SJCRH30 (cell line): ENCODE measurements at regions not wholly inside any gene's neighbourhood (a gene's known extent, or its start where the extent isn't known, plus 50 kb on each side); places are given as distances from the start of the nearest gene placed in this dataset.

ENCODE experiments used
- DNase-seq, 2 experiments: peaks; one replicate each; pipeline ENCODE4 v3.0.0-alpha.2; 2015 to 2020
- H3K27ac ChIP-seq: fragments of 250-450 bp; sonication (Bioruptor Pico); 2 replicates; pipeline ENCODE4 v1.5.1; 2020; ENCODE audit warnings: mild to moderate bottlenecking, moderate library complexity
- H3K27me3 ChIP-seq: fragments of 250-450 bp; sonication (Bioruptor Pico); 2 replicates; pipeline ENCODE4 v1.5.1; 2020; ENCODE audit warnings: mild to moderate bottlenecking, moderate library complexity
- H3K36me3 ChIP-seq: fragments of 250-450 bp; sonication (Bioruptor Pico); 2 replicates; pipeline ENCODE4 v1.5.1; 2020; ENCODE audit warnings: mild to moderate bottlenecking, moderate library complexity
- H3K4me1 ChIP-seq: fragments of 250-450 bp; sonication (Bioruptor Pico); 2 replicates; pipeline ENCODE4 v1.5.1; 2020; ENCODE audit warnings: mild to moderate bottlenecking, moderate library complexity
- H3K4me3 ChIP-seq: fragments of 250-450 bp; sonication (Bioruptor Pico); 2 replicates; pipeline ENCODE4 v1.5.1; 2020; ENCODE audit warnings: mild to moderate bottlenecking, moderate library complexity
- H3K9me3 ChIP-seq: fragments of 250-450 bp; sonication (Bioruptor Pico); replicated peaks from 2 replicates; pipeline ENCODE4 v1.5.1; 2020; ENCODE audit warnings: mild to moderate bottlenecking, moderate library complexity

- Histone ChIP-seq H3K4me1 (no peaks in the 10 kb centered on the region), H3K27me3 (no peaks in the 10 kb centered on the region), H3K9me3 (no peaks in the 10 kb centered on the region), H3K36me3 (no peaks in the 10 kb centered on the region), H3K27ac (no peak overlapping the region), H3K4me3 (no peak overlapping the region)
- no peak for DNase-seq
Observed at GRCh38 chr4:24078347-24078962, 188.6 kb upstream of the PPARGC1A start.

GRCh38 chr4:24076811-24077210 is 187.0 kb upstream of the PPARGC1A start:
- no peak for DNase-seq
- Histone ChIP-seq H3K27ac (no peak overlapping the region), H3K27me3 (no peaks in the 10 kb centered on the region), H3K36me3 (no peaks in the 10 kb centered on the region), H3K9me3 (no peaks in the 10 kb centered on the region), H3K4me3 (no peak overlapping the region), H3K4me1 (no peaks in the 10 kb centered on the region)

- Histone ChIP-seq H3K9me3 (no peaks in the 10 kb centered on the region), H3K4me1 (no peaks in the 10 kb centered on the region), H3K27me3 (no peaks in the 10 kb centered on the region), H3K4me3 (no peak overlapping the region), H3K27ac (no peak overlapping the region), H3K36me3 (no peaks in the 10 kb centered on the region)
- no peak for DNase-seq
Observed at GRCh38 chr4:24073948-24074347, 184.1 kb upstream of the PPARGC1A start.

- Histone ChIP-seq H3K4me3 (no peak overlapping the region), H3K27me3 (no peaks in the 10 kb centered on the region), H3K27ac (no peak overlapping the region), H3K9me3 (no peaks in the 10 kb centered on the region), H3K36me3 (no peaks in the 10 kb centered on the region), H3K4me1 (peaks cover 4% of the 10 kb centered on the region; the same call in 1 of the 2 replicates)
- DNase-seq: no peak
Observed at GRCh38 chr4:24071612-24072372, 181.9 kb upstream of the PPARGC1A start.

- Histone ChIP-seq H3K27ac (no peak overlapping the region), H3K4me1 (peaks cover 4% of the 10 kb centered on the region; the same call in 1 of the 2 replicates), H3K9me3 (no peaks in the 10 kb centered on the region), H3K27me3 (no peaks in the 10 kb centered on the region), H3K4me3 (no peak overlapping the region), H3K36me3 (no peaks in the 10 kb centered on the region)
- DNase-seq: no peak
Observed at GRCh38 chr4:24070117-24070516, 180.3 kb upstream of the PPARGC1A start.

GRCh38 chr4:24067367-24068193 is 177.7 kb upstream of the PPARGC1A start:
- Histone ChIP-seq H3K9me3 (no peaks in the 10 kb centered on the region), H3K27me3 (no peaks in the 10 kb centered on the region), H3K27ac (no peak overlapping the region), H3K4me3 (no peak overlapping the region), H3K4me1 (peaks cover 4% of the 10 kb centered on the region; the same call in 1 of the 2 replicates), H3K36me3 (no peaks in the 10 kb centered on the region)
- peak; percentile 61 to 73 for DNase-seq

- Histone ChIP-seq H3K27ac (no peak overlapping the region), H3K27me3 (no peaks in the 10 kb centered on the region), H3K36me3 (no peaks in the 10 kb centered on the region), H3K4me1 (peaks cover 4% of the 10 kb centered on the region; the same call in 1 of the 2 replicates), H3K9me3 (no peaks in the 10 kb centered on the region), H3K4me3 (no peak overlapping the region)
- DNase-seq: no peak
Observed at GRCh38 chr4:24065974-24066373, 176.1 kb upstream of the PPARGC1A start.

- Histone ChIP-seq H3K4me1 (peaks cover 4% of the 10 kb centered on the region; the same call in 1 of the 2 replicates), H3K4me3 (no peak overlapping the region), H3K9me3 (no peaks in the 10 kb centered on the region), H3K27ac (no peak overlapping the region), H3K27me3 (no peaks in the 10 kb centered on the region), H3K36me3 (no peaks in the 10 kb centered on the region)
- no peak for DNase-seq
Observed at GRCh38 chr4:24063731-24064130, 173.9 kb upstream of the PPARGC1A start.

- H3K36me3 ChIP-seq: no peaks in the 10 kb centered on the region
- no peaks in the 10 kb centered on the region for H3K9me3 ChIP-seq
- no peak overlapping the region for H3K4me3 ChIP-seq
- no peak overlapping the region for H3K27ac ChIP-seq
- no peaks in the 10 kb centered on the region for H3K4me1 ChIP-seq
- no peak for DNase-seq
- H3K27me3 ChIP-seq: no peaks in the 10 kb centered on the region
Observed at GRCh38 chr4:24060932-24061331, 171.1 kb upstream of the PPARGC1A start.

GRCh38 chr4:24059839-24060238 is 170.0 kb upstream of the PPARGC1A start:
- no peak overlapping the region for H3K4me3 ChIP-seq
- no peaks in the 10 kb centered on the region for H3K9me3 ChIP-seq
- no peaks in the 10 kb centered on the region for H3K36me3 ChIP-seq
- H3K4me1 ChIP-seq: no peaks in the 10 kb centered on the region
- H3K27me3 ChIP-seq: no peaks in the 10 kb centered on the region
- no peak overlapping the region for H3K27ac ChIP-seq
- DNase-seq: no peak

GRCh38 chr4:24057915-24058559 is 168.2 kb upstream of the PPARGC1A start:
- Histone ChIP-seq H3K27ac (no peak overlapping the region), H3K27me3 (no peaks in the 10 kb centered on the region), H3K4me3 (no peak overlapping the region), H3K4me1 (no peaks in the 10 kb centered on the region), H3K9me3 (no peaks in the 10 kb centered on the region), H3K36me3 (no peaks in the 10 kb centered on the region)
- DNase-seq: no peak

- no peak overlapping the region for H3K27ac ChIP-seq
Observed at GRCh38 chr4:24056289-24056688, 166.4 kb upstream of the PPARGC1A start.

GRCh38 chr4:24055623-24056022 is 165.8 kb upstream of the PPARGC1A start:
- Histone ChIP-seq H3K36me3 (no peaks in the 10 kb centered on the region), H3K27me3 (no peaks in the 10 kb centered on the region), H3K9me3 (no peaks in the 10 kb centered on the region), H3K4me3 (no peak overlapping the region), H3K27ac (no peak overlapping the region), H3K4me1 (no peaks in the 10 kb centered on the region)
- no peak for DNase-seq

More at GRCh38 chr4:24056289-24056688, 166.4 kb upstream of the PPARGC1A start:
- Histone ChIP-seq H3K9me3 (no peaks in the 10 kb centered on the region), H3K27me3 (no peaks in the 10 kb centered on the region), H3K4me1 (no peaks in the 10 kb centered on the region), H3K4me3 (no peak overlapping the region), H3K36me3 (no peaks in the 10 kb centered on the region)
- no peak for DNase-seq

- Histone ChIP-seq H3K27ac (no peak overlapping the region), H3K36me3 (no peaks in the 10 kb centered on the region), H3K9me3 (no peaks in the 10 kb centered on the region), H3K4me3 (no peak overlapping the region), H3K27me3 (no peaks in the 10 kb centered on the region), H3K4me1 (no peaks in the 10 kb centered on the region)
- DNase-seq: no peak
Observed at GRCh38 chr4:24054910-24055309, 165.1 kb upstream of the PPARGC1A start.

GRCh38 chr4:24053934-24054333 is 164.1 kb upstream of the PPARGC1A start:
- no peaks in the 10 kb centered on the region for H3K36me3 ChIP-seq
- H3K4me1 ChIP-seq: no peaks in the 10 kb centered on the region
- no peaks in the 10 kb centered on the region for H3K27me3 ChIP-seq
- DNase-seq: no peak
- no peaks in the 10 kb centered on the region for H3K9me3 ChIP-seq
- no peak overlapping the region for H3K4me3 ChIP-seq
- no peak overlapping the region for H3K27ac ChIP-seq
